HepG2 (cell line): ENCODE measurements at regions not wholly inside any gene's neighbourhood (a gene's known extent, or its start where the extent isn't known, plus 50 kb on each side); places are given as distances from the start of the nearest gene placed in this dataset.
A peak's percentile ranks its signal among the peaks of the same experiment; 100 is the strongest.

Experiments used
- PHF8 ChIP-seq: sonication (generic); formaldehyde crosslinking; IDR thresholded peaks from 2 replicates; pipeline ENCODE4 v1.5.0; 2020; ENCODE audit warnings: missing genetic modification reagents
- PITX1 ChIP-seq: sonication (generic); formaldehyde crosslinking; IDR thresholded peaks from 2 replicates; pipeline ENCODE4 v1.5.1; 2020; ENCODE audit warnings: mild to moderate bottlenecking, missing genetic modification reagents
- ZFYVE20 ChIP-seq: sonication (generic); formaldehyde crosslinking; IDR thresholded peaks from 2 replicates; pipeline ENCODE4 v1.8.0; 2023; ENCODE audit warnings: low read depth, mild to moderate bottlenecking, moderate library complexity, missing genetic modification reagents, borderline replicate concordance
- ZNF10 ChIP-seq: sonication (generic); formaldehyde crosslinking; IDR thresholded peaks from 2 replicates; pipeline ENCODE4 v1.4.0; 2020; ENCODE audit warnings: mild to moderate bottlenecking, low read depth, missing genetic modification reagents, borderline replicate concordance
- ZNF263 ChIP-seq: sonication (generic); formaldehyde crosslinking; IDR thresholded peaks from 2 replicates; pipeline ENCODE4 v1.4.0; 2020; ENCODE audit warnings: missing genetic modification reagents
- ZNF296 ChIP-seq: sonication (generic); formaldehyde crosslinking; conservative IDR thresholded peaks from 2 replicates; pipeline ENCODE4 v1.5.0; 2020; ENCODE audit warnings: mild to moderate bottlenecking, missing genetic modification reagents
- ZNF607 ChIP-seq: sonication (generic); formaldehyde crosslinking; IDR thresholded peaks from 2 replicates; pipeline ENCODE4 v1.5.1; 2020; ENCODE audit warnings: missing genetic modification reagents, mild to moderate bottlenecking, borderline replicate concordance
- ZNF737 ChIP-seq: sonication (generic); formaldehyde crosslinking; IDR thresholded peaks from 2 replicates; pipeline ENCODE4 v1.5.0; 2020; ENCODE audit warnings: missing genetic modification reagents, mild to moderate bottlenecking, borderline replicate concordance
- ZNF773 ChIP-seq: sonication (generic); formaldehyde crosslinking; IDR thresholded peaks from 2 replicates; pipeline ENCODE4 v1.4.0; 2020; ENCODE audit warnings: missing genetic modification reagents, borderline replicate concordance
- ZNF792 ChIP-seq: IDR thresholded peaks from 2 replicates; pipeline ENCODE4 v1.6.1; 2016
- ZNF816 ChIP-seq: sonication (generic); formaldehyde crosslinking; IDR thresholded peaks from 2 replicates; pipeline ENCODE4 v1.8.0; 2022; ENCODE audit warnings: missing genetic modification reagents, mild to moderate bottlenecking, borderline replicate concordance
- ZZZ3 ChIP-seq: sonication (generic); formaldehyde crosslinking; IDR thresholded peaks from 2 replicates; pipeline ENCODE4 v1.4.0; 2020; ENCODE audit warnings: missing genetic modification reagents, mild to moderate bottlenecking, borderline replicate concordance
- TF ChIP-seq, protein P1 (sequence below): sonication (generic); formaldehyde crosslinking; IDR thresholded peaks from 2 replicates; pipeline ENCODE4 v1.8.0; 2022; ENCODE audit warnings: mild to moderate bottlenecking, missing genetic modification reagents; ENCODE audit not compliant: insufficient replicate concordance
- TF ChIP-seq, protein P2 (sequence below): IDR thresholded peaks from 2 replicates; pipeline ENCODE4 v1.6.1; 2016; ENCODE audit warnings: low read depth, control low read depth
- TF ChIP-seq, protein P3 (sequence below): sonication (generic); formaldehyde crosslinking; IDR thresholded peaks from 2 replicates; pipeline ENCODE4 v1.4.0; 2020; ENCODE audit warnings: missing genetic modification reagents
- TF ChIP-seq, protein P4 (sequence below): sonication (generic); formaldehyde crosslinking; IDR thresholded peaks from 2 replicates; pipeline ENCODE4 v1.5.1; 2020; ENCODE audit warnings: missing genetic modification reagents, mild to moderate bottlenecking, borderline replicate concordance
- TF ChIP-seq, protein P5 (sequence below): sonication (generic); formaldehyde crosslinking; IDR thresholded peaks from 2 replicates; pipeline ENCODE4 v1.8.0; 2022; ENCODE audit warnings: mild to moderate bottlenecking, missing genetic modification reagents, borderline replicate concordance
- TF ChIP-seq, protein P6 (sequence below): IDR thresholded peaks from 2 replicates; pipeline ENCODE4 v1.6.1; 2016; ENCODE audit warnings: mild to moderate bottlenecking

DNA sequence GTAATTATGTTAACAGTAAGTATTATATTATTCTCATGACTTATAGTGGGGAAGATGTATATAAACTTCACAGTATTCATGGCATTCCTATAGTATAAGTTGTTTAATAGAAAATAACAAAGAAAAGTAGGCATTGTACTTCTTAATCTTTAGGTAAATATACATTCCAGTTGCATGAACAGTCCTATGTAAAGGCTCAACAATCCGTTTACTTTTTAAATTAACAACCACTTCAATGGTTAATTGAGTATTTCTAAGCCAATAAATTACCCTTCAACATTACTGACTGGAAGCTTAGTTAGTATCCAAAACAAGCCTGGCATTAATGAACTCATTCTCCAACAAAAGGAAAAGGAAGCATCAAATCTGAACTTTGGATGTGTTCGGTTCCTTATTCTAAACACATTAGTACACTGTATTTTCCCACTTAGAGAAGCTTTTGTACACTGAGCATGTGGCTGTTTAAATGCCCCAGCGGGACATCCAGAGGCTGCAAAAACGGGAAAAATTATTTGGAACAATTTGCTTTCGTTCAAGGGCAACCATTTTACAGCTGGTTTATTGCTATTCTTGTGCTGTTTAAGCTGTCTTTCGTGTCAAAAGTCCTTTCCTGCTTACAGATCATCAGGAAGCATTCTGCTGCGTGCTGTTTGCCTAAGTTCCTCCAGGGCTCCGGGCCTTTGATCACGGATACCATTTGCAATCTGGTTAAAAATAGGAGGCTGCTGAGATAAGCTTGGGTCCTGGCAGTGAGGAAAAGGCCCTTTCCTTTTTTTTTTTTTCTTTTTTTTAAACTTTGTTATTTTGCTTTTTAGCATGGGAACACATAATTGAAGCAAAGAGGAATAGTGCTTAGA is 460.3 kb downstream of the SPRY1 start (continued):
- TF ChIP-seq ZFYVE20 (CRISPR knock-in tag): no peak
- no peak for TF ChIP-seq ZNF737 (CRISPR knock-in tag)
- no peak for TF ChIP-seq ZNF10 (CRISPR knock-in tag)
- peak; percentile 40; the same call in 1 of the 2 replicates for TF ChIP-seq PHF8 (CRISPR knock-in tag)
- TF ChIP-seq ZNF816 (CRISPR knock-in tag): no peak; the same call in 1 of the 2 replicates
- no peak for TF ChIP-seq ZNF296 (CRISPR knock-in tag)
- TF ChIP-seq, protein P1, sequence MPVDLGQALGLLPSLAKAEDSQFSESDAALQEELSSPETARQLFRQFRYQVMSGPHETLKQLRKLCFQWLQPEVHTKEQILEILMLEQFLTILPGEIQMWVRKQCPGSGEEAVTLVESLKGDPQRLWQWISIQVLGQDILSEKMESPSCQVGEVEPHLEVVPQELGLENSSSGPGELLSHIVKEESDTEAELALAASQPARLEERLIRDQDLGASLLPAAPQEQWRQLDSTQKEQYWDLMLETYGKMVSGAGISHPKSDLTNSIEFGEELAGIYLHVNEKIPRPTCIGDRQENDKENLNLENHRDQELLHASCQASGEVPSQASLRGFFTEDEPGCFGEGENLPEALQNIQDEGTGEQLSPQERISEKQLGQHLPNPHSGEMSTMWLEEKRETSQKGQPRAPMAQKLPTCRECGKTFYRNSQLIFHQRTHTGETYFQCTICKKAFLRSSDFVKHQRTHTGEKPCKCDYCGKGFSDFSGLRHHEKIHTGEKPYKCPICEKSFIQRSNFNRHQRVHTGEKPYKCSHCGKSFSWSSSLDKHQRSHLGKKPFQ: no peak
- TF ChIP-seq, protein P2, sequence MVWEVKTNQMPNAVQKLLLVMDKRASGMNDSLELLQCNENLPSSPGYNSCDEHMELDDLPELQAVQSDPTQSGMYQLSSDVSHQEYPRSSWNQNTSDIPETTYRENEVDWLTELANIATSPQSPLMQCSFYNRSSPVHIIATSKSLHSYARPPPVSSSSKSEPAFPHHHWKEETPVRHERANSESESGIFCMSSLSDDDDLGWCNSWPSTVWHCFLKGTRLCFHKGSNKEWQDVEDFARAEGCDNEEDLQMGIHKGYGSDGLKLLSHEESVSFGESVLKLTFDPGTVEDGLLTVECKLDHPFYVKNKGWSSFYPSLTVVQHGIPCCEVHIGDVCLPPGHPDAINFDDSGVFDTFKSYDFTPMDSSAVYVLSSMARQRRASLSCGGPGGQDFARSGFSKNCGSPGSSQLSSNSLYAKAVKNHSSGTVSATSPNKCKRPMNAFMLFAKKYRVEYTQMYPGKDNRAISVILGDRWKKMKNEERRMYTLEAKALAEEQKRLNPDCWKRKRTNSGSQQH (CRISPR knock-in tag): no peak
- TF ChIP-seq PITX1 (CRISPR knock-in tag): peak; percentile 93
- TF ChIP-seq, protein P3, sequence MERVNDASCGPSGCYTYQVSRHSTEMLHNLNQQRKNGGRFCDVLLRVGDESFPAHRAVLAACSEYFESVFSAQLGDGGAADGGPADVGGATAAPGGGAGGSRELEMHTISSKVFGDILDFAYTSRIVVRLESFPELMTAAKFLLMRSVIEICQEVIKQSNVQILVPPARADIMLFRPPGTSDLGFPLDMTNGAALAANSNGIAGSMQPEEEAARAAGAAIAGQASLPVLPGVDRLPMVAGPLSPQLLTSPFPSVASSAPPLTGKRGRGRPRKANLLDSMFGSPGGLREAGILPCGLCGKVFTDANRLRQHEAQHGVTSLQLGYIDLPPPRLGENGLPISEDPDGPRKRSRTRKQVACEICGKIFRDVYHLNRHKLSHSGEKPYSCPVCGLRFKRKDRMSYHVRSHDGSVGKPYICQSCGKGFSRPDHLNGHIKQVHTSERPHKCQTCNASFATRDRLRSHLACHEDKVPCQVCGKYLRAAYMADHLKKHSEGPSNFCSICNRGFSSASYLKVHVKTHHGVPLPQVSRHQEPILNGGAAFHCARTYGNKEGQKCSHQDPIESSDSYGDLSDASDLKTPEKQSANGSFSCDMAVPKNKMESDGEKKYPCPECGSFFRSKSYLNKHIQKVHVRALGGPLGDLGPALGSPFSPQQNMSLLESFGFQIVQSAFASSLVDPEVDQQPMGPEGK: peak; percentile 47; the same call in 1 of the 2 replicates
- TF ChIP-seq, protein P4, sequence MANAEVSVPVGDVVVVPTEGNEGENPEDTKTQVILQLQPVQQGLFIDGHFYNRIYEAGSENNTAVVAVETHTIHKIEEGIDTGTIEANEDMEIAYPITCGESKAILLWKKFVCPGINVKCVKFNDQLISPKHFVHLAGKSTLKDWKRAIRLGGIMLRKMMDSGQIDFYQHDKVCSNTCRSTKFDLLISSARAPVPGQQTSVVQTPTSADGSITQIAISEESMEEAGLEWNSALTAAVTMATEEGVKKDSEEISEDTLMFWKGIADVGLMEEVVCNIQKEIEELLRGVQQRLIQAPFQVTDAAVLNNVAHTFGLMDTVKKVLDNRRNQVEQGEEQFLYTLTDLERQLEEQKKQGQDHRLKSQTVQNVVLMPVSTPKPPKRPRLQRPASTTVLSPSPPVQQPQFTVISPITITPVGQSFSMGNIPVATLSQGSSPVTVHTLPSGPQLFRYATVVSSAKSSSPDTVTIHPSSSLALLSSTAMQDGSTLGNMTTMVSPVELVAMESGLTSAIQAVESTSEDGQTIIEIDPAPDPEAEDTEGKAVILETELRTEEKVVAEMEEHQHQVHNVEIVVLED (CRISPR knock-in tag): no peak
- peak; percentile 75; the same call in 1 of the 2 replicates for TF ChIP-seq ZNF792 (CRISPR knock-in tag)
- no peak for TF ChIP-seq ZNF263 (CRISPR knock-in tag)
- no peak for TF ChIP-seq ZNF773
- peak; percentile 63; the same call in 1 of the 2 replicates for TF ChIP-seq ZNF607
- TF ChIP-seq, protein P5, sequence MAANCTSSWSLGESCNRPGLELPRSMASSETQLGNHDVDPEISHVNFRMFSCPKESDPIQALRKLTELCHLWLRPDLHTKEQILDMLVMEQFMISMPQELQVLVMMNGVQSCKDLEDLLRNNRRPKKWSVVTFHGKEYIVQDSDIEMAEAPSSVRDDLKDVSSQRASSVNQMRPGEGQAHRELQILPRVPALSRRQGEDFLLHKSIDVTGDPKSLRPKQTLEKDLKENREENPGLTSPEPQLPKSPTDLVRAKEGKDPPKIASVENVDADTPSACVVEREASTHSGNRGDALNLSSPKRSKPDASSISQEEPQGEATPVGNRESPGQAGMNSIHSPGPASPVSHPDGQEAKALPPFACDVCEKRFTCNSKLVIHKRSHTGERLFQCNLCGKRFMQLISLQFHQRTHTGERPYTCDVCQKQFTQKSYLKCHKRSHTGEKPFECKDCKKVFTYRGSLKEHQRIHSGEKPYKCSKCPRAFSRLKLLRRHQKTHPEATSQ (CRISPR knock-in tag): no peak
- TF ChIP-seq ZZZ3 (CRISPR knock-in tag): no peak
- TF ChIP-seq, protein P6, sequence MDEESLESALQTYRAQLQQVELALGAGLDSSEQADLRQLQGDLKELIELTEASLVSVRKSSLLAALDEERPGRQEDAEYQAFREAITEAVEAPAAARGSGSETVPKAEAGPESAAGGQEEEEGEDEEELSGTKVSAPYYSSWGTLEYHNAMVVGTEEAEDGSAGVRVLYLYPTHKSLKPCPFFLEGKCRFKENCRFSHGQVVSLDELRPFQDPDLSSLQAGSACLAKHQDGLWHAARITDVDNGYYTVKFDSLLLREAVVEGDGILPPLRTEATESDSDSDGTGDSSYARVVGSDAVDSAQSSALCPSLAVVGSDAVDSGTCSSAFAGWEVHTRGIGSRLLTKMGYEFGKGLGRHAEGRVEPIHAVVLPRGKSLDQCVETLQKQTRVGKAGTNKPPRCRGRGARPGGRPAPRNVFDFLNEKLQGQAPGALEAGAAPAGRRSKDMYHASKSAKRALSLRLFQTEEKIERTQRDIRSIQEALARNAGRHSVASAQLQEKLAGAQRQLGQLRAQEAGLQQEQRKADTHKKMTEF (CRISPR knock-in tag): peak; percentile 74
